ENCODE measurements at regions not wholly inside any gene's neighbourhood (a gene's known extent, or its start where the extent isn't known, plus 50 kb on each side); places are given as distances from the start of the nearest gene placed in this dataset.
"Not testable (repeated sequence)": the region's sequence is repeated elsewhere in the genome, so short reads cannot be mapped to it uniquely, and the experiment has no call there.

- no peak for DNase-seq
Observed at GRCh38 chr10:26355241-26355640, 82.9 kb upstream of the APBB1IP start.

GRCh38 chr10:26357203-26357602 is 80.9 kb upstream of the APBB1IP start:
- DNase-seq = no peak

GRCh38 chr10:26358071-26358470 is 80.1 kb upstream of the APBB1IP start:
- DNase-seq = no peak

- DNase-seq = no peak
Observed at GRCh38 chr10:26359670-26360069, 78.5 kb upstream of the APBB1IP start.

GRCh38 chr10:26361351-26361750 is 76.8 kb upstream of the APBB1IP start:
- DNase-seq = no peak

GRCh38 chr10:26361971-26362370 is 76.2 kb upstream of the APBB1IP start:
- no peak for DNase-seq

- DNase-seq = no peak
Observed at GRCh38 chr10:26365681-26366358, 72.3 kb upstream of the APBB1IP start.

GRCh38 chr10:26367035-26367434 is 71.1 kb upstream of the APBB1IP start:
- not testable (repeated sequence) for DNase-seq

- peak; percentile 59 for DNase-seq
Observed at GRCh38 chr10:26367771-26368170, 70.4 kb upstream of the APBB1IP start.

- DNase-seq = no peak
Observed at GRCh38 chr10:26368463-26368862, 69.7 kb upstream of the APBB1IP start.

- DNase-seq = no peak
Observed at GRCh38 chr10:26372513-26373354, 65.4 kb upstream of the APBB1IP start.

GRCh38 chr10:26374426-26374825 is 63.7 kb upstream of the APBB1IP start:
- DNase-seq = no peak

- DNase-seq = not testable (repeated sequence)
Observed at GRCh38 chr10:26377224-26377810, 60.8 kb upstream of the APBB1IP start.

GRCh38 chr10:26378861-26379294 is 59.3 kb upstream of the APBB1IP start:
- DNase-seq = no peak

- DNase-seq = no peak
Observed at GRCh38 chr10:26380815-26381214, 57.3 kb upstream of the APBB1IP start.

GRCh38 chr10:26381986-26382385 is 56.2 kb upstream of the APBB1IP start:
- DNase-seq = no peak

GRCh38 chr10:26384600-26384999 is 53.5 kb upstream of the APBB1IP start:
- DNase-seq = no peak

GRCh38 chr10:26385443-26385842 is 52.7 kb upstream of the APBB1IP start:
- DNase-seq = no peak

- DNase-seq = no peak
Observed at GRCh38 chr10:26386781-26387180, 51.4 kb upstream of the APBB1IP start.

Measured in activated CD8-positive, alpha-beta memory T cell treated with anti-CD3 and anti-CD28 coated beads, Interleukin-2, amount 50 U/mL, for 48 hours (primary cell).